ENCODE measurements at regions not wholly inside any gene's neighbourhood (a gene's known extent, or its start where the extent isn't known, plus 50 kb on each side); places are given as distances from the start of the nearest gene placed in this dataset.

DNA sequence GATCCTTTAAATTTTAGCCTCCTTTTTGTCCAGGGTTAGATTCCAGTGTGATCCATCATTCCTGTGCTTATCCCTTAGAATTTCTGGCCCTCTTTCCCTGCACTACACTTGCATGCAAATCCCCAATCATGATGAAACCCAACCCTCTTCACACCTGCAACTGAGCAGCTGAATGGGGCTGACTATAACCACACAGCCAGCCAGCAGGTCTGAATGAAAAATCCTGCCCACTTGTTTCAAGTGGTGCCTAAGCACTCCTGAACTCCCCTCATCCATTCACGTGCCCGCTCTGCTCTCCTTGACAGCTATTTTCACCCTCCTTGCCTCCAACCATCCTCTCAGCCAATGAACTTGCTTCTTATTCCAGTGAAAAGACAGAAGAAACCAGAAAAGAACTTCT lies 80.5 kb upstream of the AFF3 start:
- FAIRE-seq = no peak

DNA sequence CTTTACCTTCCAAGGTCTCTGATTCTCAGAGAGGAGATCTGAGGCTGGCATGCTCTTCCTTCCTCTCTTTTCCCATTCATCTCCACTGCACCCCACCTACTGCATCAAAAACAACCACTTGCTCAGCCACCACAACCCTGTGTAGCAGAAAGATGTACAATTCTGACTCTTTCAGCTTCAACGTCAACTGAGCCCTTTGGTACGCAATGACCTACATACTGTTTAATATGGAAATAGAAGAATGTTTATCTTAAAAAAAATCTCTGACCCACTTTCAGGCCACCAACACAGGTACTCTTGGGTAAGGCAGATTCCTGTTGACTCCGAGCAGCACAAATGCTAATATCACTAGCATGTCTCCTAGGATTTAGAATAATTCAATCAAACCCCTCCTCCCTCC lies 76.2 kb upstream of the AFF3 start:
- FAIRE-seq = no peak

DNA sequence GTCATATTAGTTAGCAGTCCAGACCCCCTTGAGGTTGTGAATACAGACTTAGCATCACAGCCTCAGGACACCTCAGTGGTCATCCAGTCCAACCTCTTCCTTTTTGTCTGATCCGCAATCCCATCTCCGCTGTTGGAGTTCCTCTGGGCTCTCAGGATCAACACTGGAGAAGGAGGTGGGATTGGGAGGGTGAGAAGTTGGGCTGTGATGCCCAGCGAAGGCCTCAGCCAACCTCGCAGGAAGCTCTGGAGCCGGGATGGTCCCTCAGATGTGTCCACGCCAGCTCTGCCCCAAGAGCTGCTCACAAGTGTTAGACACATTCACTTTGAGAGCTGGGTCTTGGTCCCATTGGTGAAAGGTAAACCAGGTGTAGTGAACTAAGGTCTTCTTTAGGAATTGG lies 74.9 kb upstream of the AFF3 start:
- FAIRE-seq = no peak

DNA sequence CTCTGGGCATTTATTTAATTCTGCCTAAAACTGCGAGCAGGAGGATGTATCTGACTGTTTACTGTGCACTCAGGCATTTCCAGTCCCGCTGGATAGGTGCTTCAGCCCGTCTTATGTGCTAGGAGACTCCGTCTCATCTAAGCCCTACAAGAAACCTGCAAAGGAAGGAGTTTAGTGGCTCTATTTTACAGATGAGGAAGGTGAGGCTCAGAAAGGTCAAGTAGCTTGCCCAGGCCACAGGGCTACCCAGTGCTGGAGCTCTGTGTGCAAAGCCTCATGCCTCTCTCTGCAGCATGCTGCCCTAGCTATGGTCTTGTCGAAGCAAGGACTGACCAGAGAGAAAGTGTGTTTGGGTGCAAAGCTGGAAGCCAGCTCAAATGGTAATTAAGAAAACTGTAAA lies 73.6 kb upstream of the AFF3 start:
- no peak for FAIRE-seq

DNA sequence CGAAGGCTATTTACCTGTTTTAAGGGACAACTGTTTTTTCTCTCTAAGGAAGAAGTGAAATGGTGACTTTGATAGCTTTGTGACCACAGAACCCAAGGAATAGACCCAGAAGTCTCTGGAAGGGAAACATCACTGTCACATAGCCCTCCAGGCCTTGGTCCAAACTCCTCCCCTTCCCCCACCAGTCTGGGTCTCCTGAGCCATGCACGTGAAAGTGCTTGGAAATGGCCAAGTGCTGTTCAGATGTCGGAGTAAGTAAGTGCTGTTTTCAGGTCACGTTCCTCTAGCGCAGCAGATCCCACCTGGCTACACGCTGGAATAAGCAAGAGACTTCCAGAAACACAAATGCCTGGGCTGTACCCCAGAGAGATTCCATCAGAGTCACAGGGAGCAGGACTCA lies 73.0 kb upstream of the AFF3 start:
- no peak for FAIRE-seq

DNA sequence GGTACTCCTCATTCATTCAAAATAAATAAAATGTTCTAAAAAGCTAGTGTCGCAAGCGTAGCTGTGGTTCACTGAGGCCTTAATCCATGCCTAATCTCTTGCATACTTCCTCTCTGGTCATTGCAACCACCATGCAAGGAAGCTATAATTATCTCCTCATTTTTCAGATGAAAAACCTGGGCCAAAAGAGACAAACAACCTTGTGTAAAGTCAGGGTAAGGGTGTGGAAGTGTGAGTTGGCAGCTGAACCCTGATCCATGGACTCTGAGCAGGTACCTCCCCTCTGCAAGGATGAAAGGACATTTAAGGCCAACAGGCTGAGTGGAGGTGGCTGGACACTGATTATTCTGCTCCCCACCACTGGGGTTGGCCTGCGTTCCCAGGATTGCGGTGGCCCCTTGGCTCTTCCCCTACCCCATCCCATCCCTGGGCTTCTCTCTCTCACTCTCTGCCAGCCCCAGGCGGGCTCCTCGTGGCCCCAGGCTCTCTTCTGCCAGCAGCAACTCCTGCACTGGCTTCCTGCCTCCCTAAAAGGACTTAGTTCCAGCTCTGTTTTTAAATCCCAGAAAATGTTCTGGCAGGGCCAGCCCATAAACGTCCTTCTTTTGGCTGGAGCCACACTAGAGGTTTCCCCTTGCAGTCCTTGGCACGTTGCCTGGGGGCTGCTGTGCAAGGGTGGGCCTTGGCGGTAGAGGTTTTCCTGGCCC lies 72.0 kb upstream of the AFF3 start:
- no peak for FAIRE-seq

DNA sequence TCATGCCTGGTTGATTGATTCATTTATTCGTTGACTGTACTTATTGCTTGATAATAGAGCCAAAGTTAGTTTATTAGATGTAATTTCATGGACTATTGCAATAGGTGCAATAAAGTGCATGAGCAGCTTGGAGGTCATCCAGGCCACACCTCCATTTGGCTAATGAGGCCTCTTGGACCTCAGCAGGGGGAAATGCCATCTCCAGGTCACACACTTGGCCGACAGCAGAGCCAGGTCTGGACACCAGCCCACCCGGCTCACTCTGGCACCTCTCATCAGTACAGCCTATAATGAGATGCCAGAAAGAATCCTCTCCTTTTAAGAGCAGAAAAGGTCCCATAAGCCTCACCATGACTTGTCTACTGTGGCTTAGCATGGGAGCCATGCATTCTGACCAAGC lies 71.2 kb upstream of the AFF3 start:
- FAIRE-seq = no peak

DNA sequence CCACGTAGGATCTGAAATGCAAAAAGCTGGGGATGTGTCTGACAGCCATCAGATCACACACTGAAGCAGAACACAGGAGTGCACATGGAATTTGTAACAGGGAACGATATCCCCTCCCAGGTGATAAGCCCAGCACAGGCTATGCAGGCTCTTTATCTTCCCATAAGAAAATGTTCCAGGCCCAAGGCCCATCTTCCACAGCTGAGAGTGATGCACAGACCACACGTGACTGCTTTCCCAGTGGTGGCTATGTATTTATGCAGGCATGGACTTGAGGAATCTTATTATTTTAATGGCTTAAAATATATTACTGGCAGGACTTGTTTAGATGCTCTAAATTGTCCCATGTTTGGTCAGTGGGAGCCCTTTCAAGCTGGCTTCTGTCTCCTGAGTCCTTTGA lies 70.5 kb upstream of the AFF3 start:
- FAIRE-seq = no peak

DNA sequence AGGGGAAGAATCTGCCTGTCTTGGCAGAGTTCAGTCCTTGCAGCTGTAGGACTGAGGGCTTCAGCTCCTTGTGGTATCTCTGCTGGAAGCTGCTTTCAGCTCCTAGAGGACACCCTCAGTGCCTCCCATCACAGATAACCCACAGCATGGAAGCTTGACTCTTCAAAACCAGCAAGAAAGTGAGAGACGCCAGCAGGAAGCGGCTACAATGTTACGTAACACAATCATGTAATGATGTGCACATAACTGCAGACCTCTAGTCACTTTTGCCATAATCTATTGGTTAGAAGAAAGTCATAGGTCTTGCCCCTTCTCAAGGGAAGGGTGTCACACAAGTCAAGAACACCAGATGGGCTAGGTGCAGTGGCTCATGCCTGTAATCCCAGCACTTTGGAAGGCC lies 69.1 kb upstream of the AFF3 start:
- FAIRE-seq = no peak

DNA sequence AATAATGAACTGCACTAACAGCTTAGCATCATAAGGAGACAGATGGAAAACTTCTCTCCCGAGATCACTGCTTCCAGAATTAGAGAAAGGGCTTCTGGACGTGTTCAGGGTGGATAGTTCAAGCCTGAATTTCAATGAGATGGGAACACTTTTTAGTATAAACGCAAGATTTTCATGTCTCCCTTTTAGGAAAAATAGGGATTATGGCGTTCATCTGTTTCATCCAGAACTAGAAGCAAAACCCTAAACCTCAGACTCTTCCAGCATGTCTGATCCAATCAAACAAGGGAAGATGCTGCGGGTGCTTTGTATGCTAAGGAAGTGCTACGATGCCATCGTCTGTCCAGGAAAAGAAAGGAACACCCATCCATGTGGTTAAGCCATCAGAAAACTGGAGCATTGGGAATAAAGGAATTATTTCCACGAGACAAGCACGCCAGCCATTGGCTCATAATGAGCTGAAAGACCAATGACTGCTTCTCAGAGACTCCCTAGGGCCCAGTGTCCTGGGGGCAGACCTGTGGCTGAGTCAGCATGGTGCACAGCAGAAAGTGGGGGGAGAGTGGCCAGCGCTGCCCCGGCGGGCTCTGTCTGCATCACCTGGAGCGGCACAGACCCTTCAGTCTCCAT lies 65.9 kb upstream of the AFF3 start:
- FAIRE-seq = no peak

DNA sequence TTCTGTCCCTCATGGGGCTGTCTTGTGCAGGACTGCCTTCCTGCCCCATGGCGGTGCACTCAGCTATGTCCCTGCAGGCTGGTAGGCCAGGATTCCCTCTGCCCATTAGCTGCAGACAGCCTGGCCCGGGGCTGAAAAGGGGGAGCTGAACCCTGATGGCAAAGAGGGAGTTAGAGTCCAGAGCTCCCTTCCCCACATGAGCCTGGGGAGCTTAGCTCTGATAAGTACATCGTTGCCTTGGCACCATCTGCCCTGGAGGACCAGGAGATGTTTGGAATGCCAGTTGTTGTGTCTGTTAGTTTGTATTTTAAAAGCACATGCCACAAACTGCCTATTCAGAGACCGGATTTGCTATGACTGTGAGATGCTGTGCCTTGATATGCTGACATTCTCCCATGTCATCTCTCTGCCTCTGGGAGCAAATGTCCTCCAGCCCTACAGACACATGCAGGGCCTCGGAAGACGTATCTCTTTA lies 65.1 kb upstream of the AFF3 start:
- no peak for FAIRE-seq

DNA sequence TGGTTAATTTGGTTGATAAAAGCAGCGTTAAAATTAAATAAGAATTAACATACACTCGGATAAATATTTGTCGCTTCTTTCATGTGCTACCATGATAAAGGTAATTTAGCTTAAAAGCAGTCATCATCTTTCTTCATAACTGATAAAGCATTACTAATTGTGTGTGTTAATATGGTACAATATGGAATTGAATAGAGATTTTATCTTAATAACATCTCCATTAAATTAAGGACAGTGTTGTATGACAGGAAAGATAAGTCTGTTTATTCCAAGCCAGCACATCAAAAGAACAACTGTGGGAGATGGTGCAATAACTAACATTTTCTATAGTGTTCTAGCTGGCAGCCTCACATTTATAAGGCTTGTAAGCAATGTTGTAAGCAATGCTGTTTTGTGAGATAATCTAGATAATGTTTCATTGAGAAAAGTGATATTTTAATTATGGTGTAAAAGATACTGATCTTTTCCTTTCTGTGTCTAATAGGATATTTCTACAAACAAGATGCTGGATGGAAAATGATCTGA lies 64.4 kb upstream of the AFF3 start:
- no peak for FAIRE-seq

DNA sequence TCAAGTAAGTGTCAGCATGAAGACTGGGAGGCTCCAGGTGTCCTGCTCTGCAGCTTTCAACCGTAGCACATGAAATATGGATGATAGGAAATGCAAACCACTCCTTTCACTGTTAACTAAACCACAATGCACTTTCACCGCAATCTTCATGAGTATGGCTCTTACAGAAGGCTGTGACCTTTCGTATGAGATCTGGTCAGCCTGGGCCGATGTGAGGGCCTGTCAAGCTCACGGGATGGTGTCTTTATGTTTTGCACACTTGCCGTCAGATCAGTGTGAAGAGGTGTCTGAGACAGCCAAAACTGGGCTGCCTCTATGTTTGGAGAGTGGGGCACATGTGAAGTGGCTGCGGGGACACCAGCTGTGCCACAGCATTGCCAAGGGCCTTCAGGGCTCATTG lies 62.8 kb upstream of the AFF3 start:
- no peak for FAIRE-seq

DNA sequence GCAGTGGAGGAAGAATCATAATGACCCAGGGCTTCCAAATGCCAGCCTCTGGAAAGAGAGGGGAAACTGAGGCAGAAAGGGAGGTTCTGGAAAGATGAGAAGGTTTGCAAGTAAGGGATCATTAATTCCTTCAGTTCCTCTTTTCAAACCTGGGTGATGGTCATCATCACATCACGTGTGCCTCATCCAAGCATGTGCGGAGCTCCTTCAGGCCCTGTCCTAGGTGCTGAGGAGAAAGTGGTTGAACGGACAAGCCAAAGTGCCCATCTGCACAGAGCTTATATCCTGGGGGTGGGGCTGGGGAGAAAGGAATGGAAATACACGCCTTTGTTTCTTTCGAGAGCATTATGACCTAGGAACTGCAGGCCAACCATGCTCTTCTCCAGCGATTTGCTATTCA lies 60.2 kb upstream of the AFF3 start:
- FAIRE-seq = no peak

DNA sequence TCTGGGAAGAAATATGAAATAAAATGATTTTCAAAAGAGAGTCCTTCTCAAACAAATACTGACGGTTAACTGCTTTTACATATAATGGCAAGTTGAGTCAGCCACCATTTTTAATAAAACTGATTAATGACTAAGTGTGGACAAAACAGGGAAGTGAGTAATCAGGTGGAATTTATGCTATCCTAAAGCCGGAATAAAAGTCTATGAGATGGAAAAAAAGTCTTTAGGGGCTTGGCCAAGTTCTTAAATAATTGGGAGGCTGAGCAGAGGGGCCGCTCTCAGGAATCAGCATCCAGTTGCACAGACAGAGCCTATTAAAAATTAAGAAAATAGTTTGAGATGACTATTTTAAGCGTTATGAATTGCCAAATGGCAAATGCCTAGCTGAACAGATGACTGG lies 58.6 kb upstream of the AFF3 start:
- no peak for FAIRE-seq

DNA sequence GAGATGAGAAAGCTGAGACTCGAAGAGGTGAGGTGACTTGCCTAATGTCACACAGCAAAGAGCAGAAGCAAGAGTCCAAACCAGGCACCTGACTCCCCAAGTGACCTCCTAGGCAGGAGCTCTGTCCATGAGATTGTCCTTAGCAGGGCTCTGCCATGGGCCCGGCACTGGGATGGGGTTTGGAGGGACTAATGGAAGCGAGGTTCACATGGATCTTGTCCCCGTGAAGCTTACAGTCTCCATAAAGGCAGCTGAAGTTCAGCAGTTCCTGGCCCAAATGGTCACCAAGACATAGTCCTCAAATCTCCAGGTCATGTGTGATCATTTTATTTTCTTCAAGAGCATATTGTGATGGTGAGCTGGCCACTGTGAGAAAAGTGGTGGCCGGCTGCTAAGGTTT lies 57.0 kb upstream of the AFF3 start:
- no peak for FAIRE-seq

DNA sequence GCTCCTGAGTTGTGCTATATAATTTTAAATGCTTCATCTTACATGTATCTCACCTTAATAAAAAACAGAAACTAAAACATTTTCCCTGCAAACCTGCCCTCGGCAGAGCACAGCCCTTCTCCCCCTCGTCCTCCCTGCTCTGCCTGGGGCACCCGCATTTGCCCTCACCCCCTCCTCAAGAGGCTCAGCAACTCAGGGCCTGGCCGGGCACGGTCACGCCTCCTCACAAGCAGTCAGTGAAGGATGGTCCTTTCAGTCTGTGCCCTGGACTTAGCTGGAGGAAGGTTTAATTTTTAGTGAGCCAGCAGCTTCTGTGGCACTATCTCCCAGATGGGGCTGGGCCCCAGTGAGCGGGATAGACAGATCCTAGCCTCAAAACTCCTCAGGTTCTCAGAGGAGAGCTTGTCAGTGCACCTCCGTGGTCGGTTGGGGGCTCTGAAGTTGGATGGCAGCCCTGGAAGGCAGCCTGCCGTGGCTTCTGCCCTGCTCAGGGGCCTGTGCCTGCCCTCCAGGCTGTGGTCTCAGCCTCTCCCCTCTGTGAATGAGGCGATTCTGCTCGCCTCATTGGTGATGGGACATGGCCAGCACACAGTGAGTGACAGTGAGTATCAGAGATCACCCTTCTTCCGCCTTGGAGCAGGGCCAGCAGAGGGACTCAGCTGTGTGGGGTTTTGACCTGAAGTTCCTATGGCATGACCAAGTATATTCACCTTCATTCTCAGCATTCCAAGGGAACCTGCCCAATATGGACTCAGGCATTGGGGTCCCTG lies 56.3 kb upstream of the AFF3 start:
- no peak for FAIRE-seq

DNA sequence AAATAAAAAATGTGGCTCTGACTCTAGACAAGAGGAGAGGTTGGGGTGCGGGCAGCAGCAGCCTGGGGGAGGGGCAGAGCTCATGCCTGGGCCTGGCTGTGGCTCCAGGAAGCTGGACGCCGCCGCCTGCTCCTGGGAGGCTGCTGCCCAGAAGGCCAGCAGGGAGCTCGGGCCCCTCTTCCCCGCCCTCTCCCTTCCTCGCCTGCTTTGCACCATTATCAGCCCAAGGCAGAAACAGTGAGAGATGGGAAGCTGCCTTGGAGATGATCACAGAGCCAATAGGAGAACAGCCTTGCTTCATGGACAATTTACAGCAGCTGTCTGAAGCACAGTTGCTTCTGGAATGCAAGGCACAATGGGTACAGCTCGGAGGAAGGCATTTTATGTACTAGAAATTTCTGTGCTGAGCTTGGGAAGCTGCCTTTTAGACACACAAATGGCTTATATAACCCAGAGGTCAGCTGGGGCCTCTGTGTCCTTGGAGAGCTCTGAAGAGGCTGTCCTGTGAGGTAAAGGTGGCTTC lies 55.3 kb upstream of the AFF3 start:
- no peak for FAIRE-seq

DNA sequence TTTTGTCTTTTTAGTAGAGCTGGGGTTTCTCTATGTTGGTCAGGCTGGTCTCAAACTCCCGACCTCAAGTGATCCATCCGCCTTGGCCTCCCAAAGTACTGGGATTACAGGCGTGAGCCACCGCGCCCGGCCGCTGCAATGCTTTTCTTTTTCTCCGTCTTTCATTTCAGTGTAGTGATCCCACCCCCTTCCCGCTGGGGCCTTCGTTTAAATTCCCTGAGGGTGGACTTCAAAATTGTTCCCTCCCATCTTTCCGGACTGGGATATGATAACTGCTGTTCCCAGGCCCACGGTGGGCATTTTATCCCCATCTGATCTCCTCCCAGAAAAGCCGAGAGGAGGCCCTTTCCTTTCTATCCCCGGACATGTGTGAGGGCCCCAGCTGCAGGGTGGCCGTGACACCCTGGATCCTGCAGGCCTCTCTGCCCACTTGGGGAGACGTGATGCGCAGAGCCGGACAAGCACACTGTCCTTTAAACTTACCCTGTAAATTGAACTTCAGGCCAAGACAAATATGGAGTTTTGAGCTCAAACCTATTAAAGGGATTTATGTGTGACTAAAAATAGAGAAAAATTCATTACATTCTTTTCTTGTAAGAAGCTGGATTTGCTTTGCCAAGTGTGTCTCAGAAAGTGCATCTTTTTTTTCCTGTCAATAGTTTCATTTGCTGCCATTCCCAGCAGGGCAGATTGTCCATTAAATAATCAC lies 54.5 kb upstream of the AFF3 start:
- FAIRE-seq = peak; percentile 74

DNA sequence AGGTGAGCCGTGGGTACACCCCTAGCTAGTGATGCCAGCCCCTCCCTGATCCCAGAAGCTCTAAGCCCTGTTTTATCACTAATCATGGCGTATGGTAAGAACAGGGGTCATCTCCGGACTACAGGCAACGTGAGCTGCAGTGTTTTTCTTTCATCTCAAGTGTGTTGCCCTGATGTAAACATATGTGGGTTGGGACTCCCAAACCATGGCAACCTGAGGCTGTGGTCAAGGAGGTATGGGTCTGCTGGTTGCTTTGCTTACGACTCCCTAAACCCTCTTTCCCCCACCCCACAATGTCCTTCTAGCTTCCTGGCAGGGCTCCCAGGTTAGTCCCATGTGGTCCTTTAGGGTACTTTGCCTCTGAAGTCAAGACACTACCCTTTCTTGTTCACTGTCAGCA lies 53.6 kb upstream of the AFF3 start:
- no peak for FAIRE-seq

DNA sequence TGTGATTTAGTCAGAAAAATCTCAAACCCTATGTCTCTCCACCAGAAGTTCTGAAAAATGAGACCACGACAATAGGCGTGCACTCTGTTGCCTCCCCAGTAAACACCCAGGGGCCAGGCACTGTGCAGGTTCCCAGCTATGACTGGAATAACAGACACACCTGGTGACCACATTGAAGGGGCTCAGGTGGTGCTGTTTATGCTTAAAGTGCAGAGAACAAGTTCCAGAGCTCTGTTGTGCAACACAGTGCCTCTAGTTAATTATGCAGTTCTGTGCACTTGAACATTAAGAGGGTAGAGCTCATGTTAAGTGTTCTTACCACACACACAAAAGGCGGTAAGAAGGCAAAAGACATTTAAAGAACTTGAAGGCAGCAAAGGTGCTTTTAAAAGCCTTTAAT lies 52.6 kb upstream of the AFF3 start:
- no peak for FAIRE-seq

DNA sequence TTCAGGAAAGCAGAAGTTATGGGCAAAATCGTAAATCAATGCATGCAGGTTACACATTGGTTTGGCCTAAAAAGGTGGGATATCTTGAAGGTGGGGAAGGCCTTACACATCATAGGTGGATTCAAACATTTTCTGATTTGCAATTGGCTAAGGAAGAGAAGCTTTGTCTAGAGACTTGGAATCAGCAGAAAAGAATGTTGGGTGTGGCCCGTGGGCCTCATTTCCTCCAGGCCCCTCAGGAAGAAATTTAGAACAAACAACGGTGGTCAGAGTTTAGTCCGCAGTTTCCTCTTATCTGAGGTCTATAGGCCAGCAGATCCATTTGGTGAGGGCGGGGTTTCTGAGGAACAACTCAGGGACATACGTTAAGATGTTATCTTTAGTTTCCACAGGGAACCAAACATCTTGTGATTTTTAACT lies 50.9 kb upstream of the AFF3 start:
- FAIRE-seq = no peak

DNA sequence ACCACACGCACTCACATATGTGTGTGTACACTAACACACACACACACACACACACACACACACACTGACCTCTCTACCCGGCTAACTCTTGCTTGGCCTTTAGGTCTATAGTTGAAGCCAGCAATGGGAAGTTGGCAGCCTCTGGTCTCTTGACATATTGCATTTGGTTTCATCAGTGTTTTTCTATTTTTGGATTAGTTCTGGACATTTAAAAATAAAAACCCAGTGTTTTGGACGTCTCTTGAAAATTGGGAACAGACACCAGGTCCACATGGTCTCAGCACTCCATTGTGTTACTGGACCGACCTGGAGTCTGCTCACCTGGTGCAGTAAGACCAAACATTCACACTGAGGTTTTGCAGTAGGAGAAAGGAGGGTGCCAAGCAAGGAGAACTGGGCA lies 50.4 kb upstream of the AFF3 start:
- no peak for FAIRE-seq
